Cardiac muscle cell (in vitro differentiated cells and primary cell): ENCODE measurements at regions not wholly inside any gene's neighbourhood (a gene's known extent, or its start where the extent isn't known, plus 50 kb on each side); places are given as distances from the start of the nearest gene placed in this dataset.
A peak's percentile ranks its signal among the peaks of the same experiment; 100 is the strongest.
"Not testable (repeated sequence)": the region's sequence is repeated elsewhere in the genome, so short reads cannot be mapped to it uniquely, and the experiment has no call there.

Source experiments
- DNase-seq, 2 donors: peaks; one replicate each; pipeline versions ENCODE4 v3.0.0 to v3.0.0-alpha.2; 2010 to 2017; ENCODE audit warnings: low read depth in 1 of 2, low spot score in 1 of 2
- H3K27ac ChIP-seq: fragments of 200-600 bp; sonication (generic); 2 replicates; pipeline ENCODE4 v1.5.1; 2016
- H3K27me3 ChIP-seq: fragments of 200-600 bp; sonication (generic); 2 replicates; pipeline ENCODE4 v1.6.0; 2016; ENCODE audit warnings: control low read depth
- H3K36me3 ChIP-seq: fragments of 200-600 bp; sonication (generic); 2 replicates; pipeline ENCODE4 v1.5.1; 2016; ENCODE audit warnings: control low read depth
- H3K4me1 ChIP-seq: fragments of 200-600 bp; sonication (generic); 2 replicates; pipeline ENCODE4 v1.8.1; 2017; ENCODE audit warnings: low read depth, mild to moderate bottlenecking, mixed run types
- H3K4me3 ChIP-seq: fragments of 200-600 bp; sonication (generic); 2 replicates; pipeline ENCODE4 v1.5.1; 2016; ENCODE audit warnings: mild to moderate bottlenecking
- H3K9me3 ChIP-seq: fragments of 200-600 bp; sonication (generic); 2 replicates; pipeline ENCODE4 v1.5.1; 2017; ENCODE audit warnings: low read depth, mild to moderate bottlenecking, control low read depth
- CTCF ChIP-seq: IDR thresholded peaks from 2 replicates; pipeline ENCODE4 v1.5.1; 2012; ENCODE audit warnings: low read depth, mild to moderate bottlenecking, low read length

- Histone ChIP-seq H3K4me1 (no peaks in the 10 kb centered on the region), H3K27me3 (no peaks in the 10 kb centered on the region), H3K4me3 (no peak overlapping the region), H3K27ac (no peak overlapping the region), H3K9me3 (no peaks in the 10 kb centered on the region), H3K36me3 (no peaks in the 10 kb centered on the region)
- peak in 1 of 2 donors; percentile 28 for DNase-seq
- no peak for TF ChIP-seq CTCF
Measured at GRCh38 chr10:81179805-81180452, 642.2 kb downstream of the SH2D4B start.

GRCh38 chr10:81182296-81182695 lies 644.6 kb downstream of the SH2D4B start:
- H3K4me3 ChIP-seq = no peak overlapping the region
- H3K9me3 ChIP-seq = no peaks in the 10 kb centered on the region
- no peaks in the 10 kb centered on the region for H3K27me3 ChIP-seq
- no peaks in the 10 kb centered on the region for H3K4me1 ChIP-seq
- TF ChIP-seq CTCF = no peak
- no peak for DNase-seq
- H3K27ac ChIP-seq = no peak overlapping the region
- no peaks in the 10 kb centered on the region for H3K36me3 ChIP-seq

GRCh38 chr10:81192221-81192788 lies 654.6 kb downstream of the SH2D4B start:
- Histone ChIP-seq H3K27me3 (no peaks in the 10 kb centered on the region), H3K4me1 (no peaks in the 10 kb centered on the region), H3K9me3 (no peaks in the 10 kb centered on the region), H3K4me3 (no peak overlapping the region), H3K27ac (no peak overlapping the region), H3K36me3 (no peaks in the 10 kb centered on the region)
- DNase-seq = no peak
- TF ChIP-seq CTCF = no peak

GRCh38 chr10:81200801-81201200 lies 663.1 kb downstream of the SH2D4B start:
- H3K27me3 ChIP-seq = no peaks in the 10 kb centered on the region
- no peak for DNase-seq
- H3K36me3 ChIP-seq = no peaks in the 10 kb centered on the region
- no peaks in the 10 kb centered on the region for H3K9me3 ChIP-seq
- H3K27ac ChIP-seq = no peak overlapping the region
- no peak for TF ChIP-seq CTCF
- H3K4me1 ChIP-seq = no peaks in the 10 kb centered on the region
- H3K4me3 ChIP-seq = no peak overlapping the region

- H3K27me3 ChIP-seq, H3K4me3 ChIP-seq, H3K36me3 ChIP-seq, H3K27ac ChIP-seq, DNase-seq, H3K9me3 ChIP-seq, H3K4me1 ChIP-seq: not testable (repeated sequence)
Measured at GRCh38 chr10:81207359-81207758, 667.6 kb upstream of the NRG3 start.

GRCh38 chr10:81213370-81213769 lies 661.6 kb upstream of the NRG3 start:
- no peaks in the 10 kb centered on the region for H3K4me1 ChIP-seq
- no peak for TF ChIP-seq CTCF
- no peak overlapping the region for H3K4me3 ChIP-seq

More at GRCh38 chr10:81213370-81213769, 661.6 kb upstream of the NRG3 start:
- DNase-seq = no peak
- no peak overlapping the region for H3K27ac ChIP-seq
- H3K9me3 ChIP-seq = no peaks in the 10 kb centered on the region
- no peaks in the 10 kb centered on the region for H3K36me3 ChIP-seq
- no peaks in the 10 kb centered on the region for H3K27me3 ChIP-seq
